ENCODE measurements at regions not wholly inside any gene's neighbourhood (a gene's known extent, or its start where the extent isn't known, plus 50 kb on each side); places are given as distances from the start of the nearest gene placed in this dataset.

GRCh38 chr20:24815196-24815815 lies 133.8 kb upstream of the CST7 start:
- DNase-seq, result no peak

DNA sequence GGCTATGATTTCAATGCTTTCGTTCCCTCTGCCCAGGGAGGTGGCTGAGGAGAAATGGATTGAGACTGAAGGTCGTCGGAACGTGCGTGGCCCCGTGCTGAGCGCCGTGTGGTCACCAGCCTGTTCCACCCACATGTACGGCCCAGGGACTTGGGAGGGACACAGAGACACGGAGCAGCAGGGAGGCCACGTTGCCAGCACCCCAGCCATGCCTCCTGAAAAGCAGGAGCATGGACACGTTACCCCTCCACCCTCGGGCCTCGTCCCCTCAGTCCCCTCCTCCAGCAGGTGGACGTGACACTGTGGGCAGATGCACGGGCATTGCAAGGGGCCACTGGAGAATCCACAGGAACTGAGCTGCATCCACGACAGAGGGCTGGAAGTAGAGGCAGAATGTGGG lies 133.1 kb upstream of the CST7 start:
- no peak for DNase-seq

GRCh38 chr20:24816431-24816830 lies 132.6 kb upstream of the CST7 start:
- DNase-seq, result no peak

DNA sequence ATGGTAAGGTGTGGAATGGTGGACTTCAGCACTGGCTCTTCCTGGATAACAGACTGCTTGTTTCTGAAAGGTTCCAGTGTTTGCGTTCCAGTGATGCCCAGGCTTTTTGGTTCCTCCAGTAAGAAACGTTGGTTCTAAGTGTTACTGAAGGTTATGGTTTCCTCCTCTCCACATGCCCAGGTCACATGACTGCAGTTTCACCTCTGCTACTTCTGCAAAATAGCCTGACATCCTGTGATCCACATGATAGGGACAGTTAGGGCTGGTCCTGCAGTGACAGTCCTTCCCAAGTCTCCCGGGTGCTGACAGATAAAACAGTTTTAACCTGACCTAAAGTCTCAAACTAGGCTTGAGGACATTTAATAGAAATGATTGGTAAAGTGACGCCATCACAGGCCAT lies 132.2 kb upstream of the CST7 start:
- DNase-seq, result no peak

DNA sequence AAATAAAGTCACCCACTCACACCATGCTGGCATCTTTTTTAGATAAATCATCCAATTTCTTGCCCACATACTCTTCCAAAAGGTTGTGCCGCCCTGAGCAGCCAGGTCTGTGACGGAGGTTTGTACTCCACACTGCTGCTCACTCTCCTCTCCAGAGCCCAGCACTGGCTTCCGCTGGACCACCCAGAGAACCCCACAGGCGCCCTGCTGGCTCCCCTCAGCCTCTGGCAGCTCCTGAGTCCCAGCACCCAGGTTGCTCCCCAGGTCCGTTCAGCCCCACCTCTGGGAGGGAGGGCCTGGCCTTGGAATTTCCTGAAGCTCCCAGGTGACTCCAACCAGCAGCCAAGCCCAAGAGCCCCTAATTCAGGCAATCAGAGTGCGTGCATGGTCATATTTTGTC lies 131.7 kb upstream of the CST7 start:
- DNase-seq, result no peak

DNA sequence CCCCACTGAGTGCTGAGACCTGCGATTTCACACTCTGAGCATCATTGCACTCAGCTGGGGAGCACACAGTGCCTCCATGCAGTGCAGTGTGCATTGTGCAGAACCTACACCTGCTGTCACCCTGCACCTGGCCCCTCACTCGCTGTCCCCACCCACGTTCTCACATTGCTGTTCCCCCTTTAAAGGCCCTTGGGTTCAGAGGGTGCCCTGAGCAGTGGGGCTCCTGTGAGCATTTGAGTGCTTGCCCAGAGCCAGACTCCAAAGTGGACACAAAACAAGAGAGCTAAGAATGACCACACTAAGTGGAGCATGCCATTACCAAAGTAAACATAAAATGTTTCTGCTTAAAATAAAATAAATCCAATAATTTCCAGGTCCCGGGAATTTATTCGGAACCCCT lies 131.0 kb upstream of the CST7 start:
- DNase-seq, result no peak

GRCh38 chr20:24819331-24819965 lies 129.6 kb upstream of the CST7 start:
- DNase-seq, result no peak

DNA sequence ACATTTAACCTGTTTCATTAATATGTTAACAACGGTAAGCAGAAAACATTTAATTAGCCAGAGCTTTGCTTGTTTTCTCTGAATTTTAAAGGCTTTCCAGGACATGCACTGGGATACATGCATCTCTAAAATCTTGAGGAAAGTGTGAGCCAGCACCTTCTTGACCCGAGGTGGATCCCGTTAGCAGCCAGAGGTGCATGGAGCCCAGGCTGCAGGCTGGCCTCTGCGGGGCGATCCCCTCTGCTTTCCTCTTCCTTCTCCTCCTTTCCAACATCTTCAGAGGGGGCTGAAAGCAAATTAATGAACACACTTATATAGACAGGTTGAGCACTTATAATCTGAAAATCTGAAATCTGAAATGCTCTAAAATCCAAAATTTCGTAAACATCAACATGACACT lies 128.7 kb upstream of the CST7 start:
- DNase-seq, result no peak

GRCh38 chr20:24821391-24821790 lies 127.7 kb upstream of the CST7 start:
- no peak for DNase-seq

DNA sequence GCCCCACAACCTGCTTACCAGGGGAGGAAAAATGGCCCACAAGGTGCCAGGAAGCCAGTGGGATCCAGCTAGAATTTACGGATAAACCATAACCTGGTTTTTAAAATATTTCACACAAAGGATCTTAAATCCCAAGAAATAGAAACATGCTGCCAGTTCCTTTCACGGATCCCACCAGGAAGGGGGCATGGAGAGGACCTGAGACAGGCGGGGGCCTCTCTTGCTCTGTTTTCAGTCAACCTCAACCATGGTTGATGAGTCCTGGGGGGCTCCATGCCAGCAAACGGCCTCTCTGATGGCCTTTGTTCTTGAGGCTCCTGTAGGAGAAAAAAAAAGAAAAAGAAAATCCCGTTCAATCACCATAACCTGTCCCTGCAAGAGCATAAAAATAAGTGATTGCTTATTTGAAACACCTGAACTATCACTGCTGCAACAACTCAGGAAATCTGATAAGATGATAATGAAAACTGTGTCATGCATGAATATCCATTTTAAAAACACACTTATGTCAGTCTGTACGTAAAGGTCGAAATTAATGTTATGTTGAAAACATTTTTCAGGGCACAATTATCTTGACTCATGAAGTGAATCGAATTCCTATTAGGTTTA lies 125.8 kb upstream of the CST7 start:
- no peak for DNase-seq

- no peak for DNase-seq
These were observed 124.9 kb upstream of the CST7 start for GRCh38 chr20:24823989-24824693.

- no peak for DNase-seq
These were observed 123.5 kb upstream of the CST7 start for GRCh38 chr20:24825591-24825990.

DNA sequence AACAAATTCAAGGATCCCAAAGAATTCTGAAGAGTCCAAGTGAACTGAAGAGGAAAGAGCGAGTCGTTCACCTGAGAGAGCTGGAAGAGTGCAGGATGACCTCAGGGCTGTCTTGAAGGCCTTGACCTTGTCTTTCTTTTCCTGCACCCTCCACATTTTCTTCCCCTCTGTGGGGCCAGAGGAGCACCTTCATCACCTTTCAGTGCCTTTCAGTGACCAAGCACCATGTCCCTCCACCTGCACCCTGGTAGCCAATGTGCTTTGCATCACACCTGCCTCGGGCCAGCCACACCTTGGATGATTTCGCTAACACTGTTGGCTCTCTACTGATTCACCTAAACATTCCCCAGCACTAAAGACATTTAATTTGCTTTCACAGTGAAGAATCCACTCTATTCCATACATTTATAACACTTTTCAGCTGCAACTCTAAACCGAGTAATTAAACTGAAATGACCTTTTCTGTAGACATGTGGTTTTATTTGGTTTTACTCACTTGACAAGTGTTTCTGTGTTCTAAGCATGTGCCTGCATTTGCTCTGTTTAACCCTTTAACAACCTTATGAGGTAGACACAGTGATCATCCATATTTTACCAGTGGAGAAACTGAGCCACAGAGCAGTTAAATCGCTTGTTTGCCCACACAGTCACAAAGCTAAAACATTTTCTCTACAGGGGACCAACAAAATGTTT lies 121.3 kb upstream of the CST7 start:
- no peak for DNase-seq

- no peak for DNase-seq
These were observed 119.9 kb upstream of the CST7 start for GRCh38 chr20:24828992-24829648.

- no peak for DNase-seq
These were observed 119.3 kb upstream of the CST7 start for GRCh38 chr20:24829649-24830370.

GRCh38 chr20:24830649-24831048 lies 118.4 kb upstream of the CST7 start:
- DNase-seq, result no peak

DNA sequence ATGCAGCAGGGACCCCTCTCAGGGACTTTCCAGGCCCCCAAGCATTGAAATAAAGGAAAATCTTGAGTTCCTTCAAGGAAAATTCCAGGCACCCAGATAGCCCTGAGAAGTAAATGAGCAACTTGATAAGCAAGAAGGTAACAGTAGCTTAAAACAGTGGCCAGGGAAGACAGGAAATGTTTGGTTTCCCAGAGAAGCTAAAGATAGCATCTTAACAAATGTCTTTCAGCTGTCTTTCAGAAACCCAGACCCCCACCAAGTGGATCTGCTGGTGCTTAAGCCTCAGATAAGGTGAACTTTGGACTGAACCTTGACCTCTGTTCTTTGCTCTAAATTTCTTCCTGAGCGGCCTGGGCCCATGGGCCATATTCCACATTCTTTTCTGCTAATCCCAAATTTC lies 117.8 kb upstream of the CST7 start:
- DNase-seq, result no peak

GRCh38 chr20:24832518-24832917 lies 116.6 kb upstream of the CST7 start:
- no peak for DNase-seq

GRCh38 chr20:24833592-24833991 lies 115.5 kb upstream of the CST7 start:
- DNase-seq, result no peak

- DNase-seq, result no peak
These were observed 114.8 kb upstream of the CST7 start for GRCh38 chr20:24834310-24834709.

DNA sequence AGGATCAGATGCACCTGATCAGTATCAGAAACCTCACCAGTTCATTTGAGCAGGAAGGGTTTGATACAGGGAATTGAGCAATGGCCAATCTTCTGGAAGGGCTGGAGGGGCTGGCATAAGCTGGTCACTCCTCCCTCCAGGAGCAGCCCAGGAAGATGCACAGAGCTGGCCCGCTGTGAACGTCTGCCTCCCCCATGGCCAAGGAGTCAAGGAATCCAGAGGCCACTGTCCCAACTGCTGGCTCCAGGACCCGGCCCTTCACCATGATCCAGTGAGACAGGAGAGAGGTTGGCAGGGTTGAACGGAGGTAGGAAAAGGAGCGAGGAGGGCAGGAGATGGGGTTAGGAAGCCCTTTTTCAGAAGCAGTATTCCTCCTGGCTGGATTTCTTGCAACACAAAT lies 113.9 kb upstream of the CST7 start:
- no peak for DNase-seq
